ENCODE measurements at regions not wholly inside any gene's neighbourhood (a gene's known extent, or its start where the extent isn't known, plus 50 kb on each side); places are given as distances from the start of the nearest gene placed in this dataset.

GRCh38 chr2:194352505-194352904 lies 1304.5 kb upstream of the SLC39A10 start:
- no peak for TF ChIP-seq CTCF (IDR thresholded peaks at IDR 0.05)
- intact Hi-C loops (cut with DNase I) = no loop called here
- H3K4me1 ChIP-seq = no peaks in the 10 kb centered on the region
- no peak overlapping the region for H3K4me3 ChIP-seq
- H3K36me3 ChIP-seq = no peaks in the 10 kb centered on the region
- DNase-seq = no peak
- H3K27ac ChIP-seq = no peak overlapping the region
- H3K9me3 ChIP-seq = peaks cover 0 to 12% of the 10 kb centered on the region in 2 donors
- no peaks in the 10 kb centered on the region for H3K27me3 ChIP-seq
- no peak for ATAC-seq

GRCh38 chr2:194346193-194346592 lies 1310.8 kb upstream of the SLC39A10 start:
- DNase-seq = no peak
- H3K9me3 ChIP-seq = no peaks in the 10 kb centered on the region

GRCh38 chr2:194345347-194345746 lies 1311.7 kb upstream of the SLC39A10 start:
- DNase-seq = no peak
- intact Hi-C loops (cut with DNase I) = no loop called here
- TF ChIP-seq CTCF (IDR thresholded peaks at IDR 0.05) = no peak

More at GRCh38 chr2:194346193-194346592, 1310.8 kb upstream of the SLC39A10 start:
- Histone ChIP-seq H3K27me3 (no peaks in the 10 kb centered on the region), H3K4me1 (no peaks in the 10 kb centered on the region), H3K36me3 (no peaks in the 10 kb centered on the region), H3K27ac (no peak overlapping the region), H3K4me3 (no peak overlapping the region)
- ATAC-seq = no peak
- intact Hi-C loops (cut with DNase I) = no loop called here
- no peak for TF ChIP-seq CTCF (IDR thresholded peaks at IDR 0.05)

GRCh38 chr2:194343167-194343566 lies 1313.9 kb upstream of the SLC39A10 start:
- ATAC-seq (no peak), DNase-seq (no peak)
- H3K4me3 ChIP-seq = no peak overlapping the region
- no peaks in the 10 kb centered on the region for H3K4me1 ChIP-seq
- H3K27ac ChIP-seq = no peak overlapping the region
- no peaks in the 10 kb centered on the region for H3K36me3 ChIP-seq
- no peaks in the 10 kb centered on the region for H3K9me3 ChIP-seq
- TF ChIP-seq CTCF (IDR thresholded peaks at IDR 0.05) = no peak
- H3K27me3 ChIP-seq = no peaks in the 10 kb centered on the region
- intact Hi-C loops (cut with DNase I) = no loop called here

More at GRCh38 chr2:194345347-194345746, 1311.7 kb upstream of the SLC39A10 start:
- no peaks in the 10 kb centered on the region for H3K36me3 ChIP-seq
- no peaks in the 10 kb centered on the region for H3K27me3 ChIP-seq
- no peak overlapping the region for H3K4me3 ChIP-seq
- ATAC-seq = no peak
- no peaks in the 10 kb centered on the region for H3K4me1 ChIP-seq
- no peak overlapping the region for H3K27ac ChIP-seq
- no peaks in the 10 kb centered on the region for H3K9me3 ChIP-seq

GRCh38 chr2:194332799-194333490 lies 1324.1 kb upstream of the SLC39A10 start:
- H3K27me3 ChIP-seq = no peaks in the 10 kb centered on the region
- no peaks in the 10 kb centered on the region for H3K4me1 ChIP-seq
- no peak overlapping the region for H3K27ac ChIP-seq
- DNase-seq = peak in 1 of 4 donors; percentile 1
- TF ChIP-seq CTCF (IDR thresholded peaks at IDR 0.05) = no peak
- no peak for ATAC-seq
- no peak overlapping the region for H3K4me3 ChIP-seq
- H3K9me3 ChIP-seq = peaks cover 0 to 6% of the 10 kb centered on the region in 2 donors
- no peaks in the 10 kb centered on the region for H3K36me3 ChIP-seq
- intact Hi-C loops (cut with DNase I) = no loop called here

Data from left lung (tissue), 4 donors.